DND-41 (cell line): ENCODE measurements at regions not wholly inside any gene's neighbourhood (a gene's known extent, or its start where the extent isn't known, plus 50 kb on each side); places are given as distances from the start of the nearest gene placed in this dataset.

Source experiments
- ATAC-seq: fragments of 200-7000 bp; cut with Tn5 transposase; 3 replicates; pipeline ENCODE4 v1.9.1; 2021; ENCODE audit warnings: low read depth; ENCODE audit not compliant: insufficient read depth
- DNase-seq: peaks from one replicate; pipeline ENCODE4 v3.0.0-alpha.2; 2020
- H2AFZ ChIP-seq: 2 replicates; pipeline ENCODE4 v1.6.0; 2012; ENCODE audit warnings: low read depth, low read length
- H3K27ac ChIP-seq: 2 replicates; pipeline ENCODE4 v1.5.1; 2012; ENCODE audit warnings: low read length, inconsistent platforms
- H3K27me3 ChIP-seq: fragments of 200-600 bp; sonication (generic); 2 replicates; pipeline ENCODE4 v1.6.0; 2012; ENCODE audit warnings: low read length, mild to moderate bottlenecking, inconsistent platforms; ENCODE audit not compliant: insufficient read depth, poor library complexity
- H3K36me3 ChIP-seq: 2 replicates; pipeline ENCODE4 v1.5.1; 2012; ENCODE audit warnings: low read length, inconsistent platforms; ENCODE audit not compliant: insufficient read depth
- H3K4me1 ChIP-seq: 2 replicates; pipeline ENCODE4 v1.5.1; 2012; ENCODE audit warnings: mild to moderate bottlenecking, low read length; ENCODE audit not compliant: insufficient read depth
- H3K4me2 ChIP-seq: 2 replicates; pipeline ENCODE4 v1.6.0; 2012; ENCODE audit warnings: mild to moderate bottlenecking, moderate library complexity, low read length, inconsistent platforms; ENCODE audit not compliant: insufficient read depth
- H3K4me3 ChIP-seq, 2 experiments: fragments of 200-600 bp in 1 of 2; shearing (Covaris generic) in 1 of 2; 2 replicates each; pipeline ENCODE4 v1.5.1; 2012 to 2016; ENCODE audit warnings: inconsistent platforms in 2 of 2, low read length in 2 of 2, mild to moderate bottlenecking in 2 of 2, low read depth in 1 of 2, moderate library complexity in 1 of 2
- H3K79me2 ChIP-seq: 2 replicates; pipeline ENCODE4 v1.6.0; 2012; ENCODE audit warnings: low read length, inconsistent platforms; ENCODE audit not compliant: insufficient read depth
- H3K9ac ChIP-seq: 2 replicates; pipeline ENCODE4 v1.6.0; 2012; ENCODE audit warnings: low read depth, mild to moderate bottlenecking, inconsistent platforms, low read length, moderate library complexity
- H3K9me3 ChIP-seq: 2 replicates; pipeline ENCODE4 v1.5.1; 2012; ENCODE audit warnings: low read length, moderate library complexity, mild to moderate bottlenecking, inconsistent platforms; ENCODE audit not compliant: insufficient read depth, severe bottlenecking
- H4K20me1 ChIP-seq: 2 replicates; pipeline ENCODE4 v1.6.0; 2012; ENCODE audit warnings: low read length; ENCODE audit not compliant: insufficient read depth
- EZH2 ChIP-seq: IDR thresholded peaks from 3 replicates; pipeline ENCODE4 v1.6.1; 2012; ENCODE audit warnings: borderline replicate concordance, low read depth, mild to moderate bottlenecking, moderate library complexity, low read length, inconsistent platforms; ENCODE audit not compliant: severe bottlenecking
- TF ChIP-seq, protein P1 (sequence below): IDR thresholded peaks from 2 replicates; pipeline ENCODE4 v1.5.1; 2012; ENCODE audit warnings: borderline replicate concordance, low read length, moderate library complexity, mild to moderate bottlenecking; ENCODE audit not compliant: poor library complexity, severe bottlenecking; ENCODE audit errors: extremely low read depth

DNA sequence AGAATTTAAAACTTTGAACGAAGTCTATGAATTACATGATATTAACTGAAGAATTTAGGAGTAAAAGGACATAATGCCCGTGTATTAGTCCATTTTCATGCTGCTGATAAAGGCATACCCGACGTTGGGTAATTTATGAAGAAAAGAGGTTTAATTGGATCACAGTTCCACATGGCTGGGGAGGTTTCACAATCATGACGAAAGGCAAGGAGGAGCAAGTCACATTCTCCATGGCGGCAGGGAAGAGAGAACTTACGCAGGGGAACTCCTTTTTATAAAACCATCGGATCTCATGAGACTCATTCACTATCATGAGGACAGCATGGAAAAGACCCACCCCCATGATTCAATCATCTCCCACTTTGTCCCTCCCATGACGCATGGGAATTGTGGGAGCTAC is 210.6 kb downstream of the CD83 start:
- ATAC-seq: no peak
- Histone ChIP-seq H3K4me2 (no peak overlapping the region), H3K27ac (no peak overlapping the region), H3K79me2 (no peaks in the 10 kb centered on the region), H3K9ac (no peak overlapping the region), H2AFZ (no peak overlapping the region), H3K36me3 (no peaks in the 10 kb centered on the region), H4K20me1 (no peaks in the 10 kb centered on the region), H3K9me3 (no peaks in the 10 kb centered on the region), H3K27me3 (no peaks in the 10 kb centered on the region), H3K4me1 (no peaks in the 10 kb centered on the region), H3K4me3 (no peak overlapping the region)
- no peak for TF ChIP-seq EZH2
- TF ChIP-seq, protein P1, sequence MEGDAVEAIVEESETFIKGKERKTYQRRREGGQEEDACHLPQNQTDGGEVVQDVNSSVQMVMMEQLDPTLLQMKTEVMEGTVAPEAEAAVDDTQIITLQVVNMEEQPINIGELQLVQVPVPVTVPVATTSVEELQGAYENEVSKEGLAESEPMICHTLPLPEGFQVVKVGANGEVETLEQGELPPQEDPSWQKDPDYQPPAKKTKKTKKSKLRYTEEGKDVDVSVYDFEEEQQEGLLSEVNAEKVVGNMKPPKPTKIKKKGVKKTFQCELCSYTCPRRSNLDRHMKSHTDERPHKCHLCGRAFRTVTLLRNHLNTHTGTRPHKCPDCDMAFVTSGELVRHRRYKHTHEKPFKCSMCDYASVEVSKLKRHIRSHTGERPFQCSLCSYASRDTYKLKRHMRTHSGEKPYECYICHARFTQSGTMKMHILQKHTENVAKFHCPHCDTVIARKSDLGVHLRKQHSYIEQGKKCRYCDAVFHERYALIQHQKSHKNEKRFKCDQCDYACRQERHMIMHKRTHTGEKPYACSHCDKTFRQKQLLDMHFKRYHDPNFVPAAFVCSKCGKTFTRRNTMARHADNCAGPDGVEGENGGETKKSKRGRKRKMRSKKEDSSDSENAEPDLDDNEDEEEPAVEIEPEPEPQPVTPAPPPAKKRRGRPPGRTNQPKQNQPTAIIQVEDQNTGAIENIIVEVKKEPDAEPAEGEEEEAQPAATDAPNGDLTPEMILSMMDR: no peak
- DNase-seq: no peak

DNA sequence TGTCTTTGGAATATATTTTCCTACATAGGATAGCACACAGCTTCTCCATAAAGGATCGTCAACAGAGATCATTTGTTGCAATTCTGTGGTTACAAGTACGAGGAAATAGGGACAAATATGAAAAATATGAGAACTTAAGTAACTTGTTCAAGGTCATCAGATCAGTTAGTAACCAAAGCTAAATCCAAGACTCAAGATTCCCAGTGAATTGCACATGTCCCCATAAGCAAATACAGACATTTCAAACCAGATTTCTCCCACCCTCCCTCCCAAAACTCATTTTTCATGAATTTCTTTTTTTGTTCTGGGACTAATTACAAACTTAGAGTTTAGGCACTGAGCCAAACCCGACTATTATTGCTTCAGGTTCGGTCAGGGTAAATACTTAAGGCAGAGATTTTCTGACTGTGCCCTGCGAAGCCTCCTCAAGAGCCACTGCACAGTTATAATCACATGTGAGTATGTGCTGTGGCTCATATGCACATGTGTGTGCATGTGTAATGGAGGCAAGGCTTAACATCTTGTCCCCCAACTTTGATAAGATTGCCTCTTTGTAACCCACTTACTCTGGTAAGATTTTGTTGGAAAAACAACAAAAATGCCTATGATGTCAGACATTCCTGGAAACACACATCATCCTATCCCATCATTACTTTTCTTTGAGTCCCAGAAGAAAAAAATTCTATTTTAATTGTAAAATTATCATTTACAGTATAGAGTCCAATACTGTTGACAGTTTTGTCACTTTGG is 216.2 kb downstream of the CD83 start:
- TF ChIP-seq, protein P1: no peak
- no peak for TF ChIP-seq EZH2
- Histone ChIP-seq H3K79me2 (no peaks in the 10 kb centered on the region), H3K9me3 (no peaks in the 10 kb centered on the region), H3K27ac (no peak overlapping the region), H2AFZ (no peak overlapping the region), H3K4me1 (peaks cover 19% of the 10 kb centered on the region), H3K36me3 (no peaks in the 10 kb centered on the region), H3K9ac (no peak overlapping the region), H3K4me3 (no peak overlapping the region), H3K4me2 (no peak overlapping the region), H3K27me3 (no peaks in the 10 kb centered on the region), H4K20me1 (no peaks in the 10 kb centered on the region)
- no peak for ATAC-seq
- no peak for DNase-seq

DNA sequence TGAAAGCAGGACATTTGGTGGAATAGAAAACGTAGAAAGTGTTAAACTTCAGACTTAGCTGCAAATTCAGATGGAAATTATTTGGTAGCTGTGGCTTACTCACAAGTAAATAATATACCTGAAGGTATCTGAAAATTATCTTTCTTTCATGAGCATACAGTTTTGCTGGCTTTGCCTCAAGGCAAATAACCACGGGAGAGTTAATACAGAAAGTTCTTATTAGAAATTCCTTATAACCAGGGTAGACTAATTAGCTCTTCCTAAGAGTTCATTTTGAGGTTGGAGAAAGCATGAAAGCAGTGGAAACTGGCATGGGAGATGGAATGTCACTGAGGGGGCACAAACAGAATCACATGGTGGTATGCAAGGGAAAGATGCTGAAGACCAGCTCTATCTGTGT is 217.5 kb downstream of the CD83 start:
- H3K4me2 ChIP-seq: no peak overlapping the region
- H3K9me3 ChIP-seq: no peaks in the 10 kb centered on the region
- no peak for DNase-seq
- H3K4me3 ChIP-seq: no peak overlapping the region
- H3K27me3 ChIP-seq: no peaks in the 10 kb centered on the region
- H3K27ac ChIP-seq: no peak overlapping the region
- TF ChIP-seq, protein P1: no peak
- TF ChIP-seq EZH2: no peak
- no peak for ATAC-seq
- peaks cover 30% of the 10 kb centered on the region for H3K4me1 ChIP-seq
- H3K36me3 ChIP-seq: no peaks in the 10 kb centered on the region
- no peak overlapping the region for H3K9ac ChIP-seq
- no peak overlapping the region for H2AFZ ChIP-seq
- no peaks in the 10 kb centered on the region for H3K79me2 ChIP-seq
- no peaks in the 10 kb centered on the region for H4K20me1 ChIP-seq
